IMR-90 (cell line): ENCODE measurements at regions not wholly inside any gene's neighbourhood (a gene's known extent, or its start where the extent isn't known, plus 50 kb on each side); places are given as distances from the start of the nearest gene placed in this dataset.

Experiments
- CTCF ChIP-seq: conservative IDR thresholded peaks from 2 replicates; pipeline ENCODE4 v1.5.1; 2012; ENCODE audit warnings: mild to moderate bottlenecking, low read depth, low read length, improper control_type of control experiment
- FOS ChIP-seq: fragments of 150-350 bp; IDR thresholded peaks from 2 replicates; pipeline ENCODE4 v1.6.1; 2016; ENCODE audit warnings: low read depth, low read length
- MAFK ChIP-seq: IDR thresholded peaks from 2 replicates; pipeline ENCODE4 v1.6.1; 2012; ENCODE audit warnings: low read depth, low read length, improper control_type of control experiment
- POLR2A ChIP-seq: IDR thresholded peaks from 2 replicates; pipeline ENCODE4 v1.6.1; 2012; ENCODE audit warnings: mild to moderate bottlenecking, low read depth, low read length
- RFX5 ChIP-seq: IDR thresholded peaks from 2 replicates; pipeline ENCODE4 v1.8.0; 2012; ENCODE audit warnings: low read depth, mild to moderate bottlenecking, low read length, moderate library complexity
- USF2 ChIP-seq: fragments of 150-350 bp; IDR thresholded peaks from 2 replicates; pipeline ENCODE4 v1.6.1; 2017; ENCODE audit warnings: mild to moderate bottlenecking, antibody characterized with exemption, low read length, low read depth

- TF ChIP-seq FOS (no peak), MAFK (no peak), CTCF (no peak), POLR2A (no peak), RFX5 (no peak), USF2 (no peak)
These were observed 1248.9 kb upstream of the CHAC2 start for GRCh38 chr2:52518678-52519077.
